Suprapubic skin (tissue), 4 donors: ENCODE measurements at regions not wholly inside any gene's neighbourhood (a gene's known extent, or its start where the extent isn't known, plus 50 kb on each side); places are given as distances from the start of the nearest gene placed in this dataset.

ENCODE experiments used
- DNase-seq, 2 donors: peaks; one replicate each; pipeline ENCODE4 v3.0.0-alpha.2; 2019; ENCODE audit warnings: low spot score in 2 of 2
- H3K27ac ChIP-seq: fragments of 200-600 bp; sonication (generic); one replicate; pipeline ENCODE4 v1.5.1; 2019
- H3K27me3 ChIP-seq: fragments of 200-600 bp; sonication (generic); one replicate; pipeline ENCODE4 v1.5.1; 2019
- H3K36me3 ChIP-seq: fragments of 200-600 bp; sonication (generic); one replicate; pipeline ENCODE4 v1.5.1; 2019
- H3K4me1 ChIP-seq: fragments of 200-600 bp; sonication (generic); one replicate; pipeline ENCODE4 v1.5.1; 2019
- H3K4me3 ChIP-seq: fragments of 200-600 bp; sonication (generic); one replicate; pipeline ENCODE4 v1.5.1; 2019; ENCODE audit warnings: mild to moderate bottlenecking
- H3K9me3 ChIP-seq: fragments of 200-600 bp; sonication (generic); one replicate; pipeline ENCODE4 v1.5.1; 2019
- CTCF ChIP-seq, 2 donors: fragments of 200-600 bp in 1 of 2; fragments of 450-650 bp in 1 of 2; sonication (generic) in 1 of 2; IDR thresholded peaks; one replicate each; pipeline ENCODE4 v1.5.1; 2016 to 2019; ENCODE audit warnings: antibody characterized with exemption in 2 of 2, mild to moderate bottlenecking in 1 of 2, moderate library complexity in 1 of 2
- EP300 ChIP-seq: sonication (generic); formaldehyde crosslinking; IDR thresholded peaks from one replicate; pipeline ENCODE4 v1.6.1; 2017; ENCODE audit warnings: antibody characterized with exemption
- POLR2A ChIP-seq, 2 donors: fragments of 450-650 bp; IDR thresholded peaks; one replicate each; pipeline ENCODE4 v1.6.1; 2017; ENCODE audit warnings: antibody characterized with exemption in 2 of 2, mild to moderate bottlenecking in 2 of 2, moderate library complexity in 2 of 2
- POLR2AphosphoS5 ChIP-seq, 3 donors: sonication (generic); formaldehyde crosslinking; IDR thresholded peaks; one replicate each; pipeline ENCODE4 v1.6.1; 2017; ENCODE audit warnings: antibody characterized with exemption in 3 of 3
- WGBS: methylation state at CpG from one replicate; pipeline ENCODE4 v1.1.5; 2018; 5-methylcytosine and 5-hydroxymethylcytosine counted together

- TF ChIP-seq POLR2AphosphoS5 (IDR thresholded peaks at IDR 0.05), result no peak
- no peak for TF ChIP-seq CTCF (IDR thresholded peaks at IDR 0.05)
- TF ChIP-seq POLR2A (IDR thresholded peaks at IDR 0.05), result no peak
- TF ChIP-seq EP300, result no peak
- Histone ChIP-seq H3K9me3 (no peaks in the 10 kb centered on the region), H3K4me3 (no peak overlapping the region), H3K27ac (no peak overlapping the region), H3K27me3 (no peaks in the 10 kb centered on the region), H3K36me3 (no peaks in the 10 kb centered on the region), H3K4me1 (no peaks in the 10 kb centered on the region)
- no peak for DNase-seq
- WGBS, result 82% methylated on average over 6 of the region's 6 CpGs
Observed at GRCh38 chr2:23020659-23021058, 364.3 kb upstream of the KLHL29 start.

- Histone ChIP-seq H3K4me1 (no peaks in the 10 kb centered on the region), H3K9me3 (no peaks in the 10 kb centered on the region), H3K27ac (no peak overlapping the region), H3K27me3 (no peaks in the 10 kb centered on the region), H3K36me3 (no peaks in the 10 kb centered on the region), H3K4me3 (no peak overlapping the region)
- WGBS, result 67% methylated on average over 13 of the region's 13 CpGs
- TF ChIP-seq CTCF (IDR thresholded peaks at IDR 0.05) (no peak), EP300 (no peak), POLR2AphosphoS5 (IDR thresholded peaks at IDR 0.05) (no peak)
- DNase-seq, result no peak
Observed at GRCh38 chr2:23021311-23022120, 363.5 kb upstream of the KLHL29 start.

- Histone ChIP-seq H3K27ac (no peak overlapping the region), H3K27me3 (no peaks in the 10 kb centered on the region), H3K9me3 (no peaks in the 10 kb centered on the region), H3K4me1 (no peaks in the 10 kb centered on the region), H3K4me3 (no peak overlapping the region), H3K36me3 (no peaks in the 10 kb centered on the region)
- DNase-seq, result no peak
- 97% methylated on average over 3 of the region's 3 CpGs for WGBS
- TF ChIP-seq EP300 (no peak), POLR2A (IDR thresholded peaks at IDR 0.05) (no peak), CTCF (IDR thresholded peaks at IDR 0.05) (no peak), POLR2AphosphoS5 (IDR thresholded peaks at IDR 0.05) (no peak)
Observed at GRCh38 chr2:23023722-23024121, 361.3 kb upstream of the KLHL29 start.

- H3K9me3 ChIP-seq, result no peaks in the 10 kb centered on the region
- no peak for DNase-seq
- 71% methylated on average over 4 of the region's 4 CpGs for WGBS
- H3K4me3 ChIP-seq, result no peak overlapping the region
- no peaks in the 10 kb centered on the region for H3K36me3 ChIP-seq
- no peak overlapping the region for H3K27ac ChIP-seq
- TF ChIP-seq EP300, result no peak
- TF ChIP-seq POLR2A (IDR thresholded peaks at IDR 0.05), result no peak
- no peak for TF ChIP-seq POLR2AphosphoS5 (IDR thresholded peaks at IDR 0.05)
- TF ChIP-seq CTCF (IDR thresholded peaks at IDR 0.05), result no peak
- no peaks in the 10 kb centered on the region for H3K4me1 ChIP-seq
- H3K27me3 ChIP-seq, result no peaks in the 10 kb centered on the region
Observed at GRCh38 chr2:23026671-23027070, 358.3 kb upstream of the KLHL29 start.

- H3K4me1 ChIP-seq, result no peaks in the 10 kb centered on the region
- TF ChIP-seq CTCF (IDR thresholded peaks at IDR 0.05) (no peak), POLR2AphosphoS5 (IDR thresholded peaks at IDR 0.05) (no peak), EP300 (no peak), POLR2A (IDR thresholded peaks at IDR 0.05) (no peak)
- H3K9me3 ChIP-seq, result no peaks in the 10 kb centered on the region
- WGBS, result 40% methylated on average over 1 of the region's 1 CpG
- no peaks in the 10 kb centered on the region for H3K27me3 ChIP-seq
- H3K36me3 ChIP-seq, result no peaks in the 10 kb centered on the region
- no peak overlapping the region for H3K27ac ChIP-seq
- DNase-seq, result no peak
- H3K4me3 ChIP-seq, result no peak overlapping the region
Observed at GRCh38 chr2:23027396-23027795, 357.6 kb upstream of the KLHL29 start.
